Lung (tissue), 11 donors: ENCODE measurements at regions not wholly inside any gene's neighbourhood (a gene's known extent, or its start where the extent isn't known, plus 50 kb on each side); places are given as distances from the start of the nearest gene placed in this dataset.

Experiments
- ATAC-seq: fragments of 200-7000 bp; cut with Tn5 transposase; one replicate; pipeline ENCODE4 v1.9.1; 2020; ENCODE audit warnings: moderate number of reproducible peaks; ENCODE audit not compliant: insufficient read depth, low FRiP score
- DNase-seq, 3 donors: peaks; one replicate each; pipeline ENCODE4 v3.0.0-alpha.2; 2013 to 2017
- H3K27ac ChIP-seq, 2 donors: one replicate each; pipeline ENCODE4 v1.5.1; 2013; ENCODE audit warnings: mild to moderate bottlenecking in 2 of 2, moderate library complexity in 2 of 2, control low read depth in 1 of 2, inconsistent platforms in 1 of 2, low read depth in 1 of 2, low read length in 1 of 2
- H3K27me3 ChIP-seq, 3 donors: one replicate each; pipeline ENCODE4 v1.5.1; 2013; ENCODE audit warnings: low read length in 2 of 3; ENCODE audit not compliant: control insufficient read depth in 3 of 3, insufficient read depth in 3 of 3
- H3K36me3 ChIP-seq, 4 donors: one replicate each; pipeline ENCODE4 v1.5.1; 2013; ENCODE audit warnings: low read length in 4 of 4, mild to moderate bottlenecking in 1 of 4, moderate library complexity in 1 of 4; ENCODE audit not compliant: control insufficient read depth in 4 of 4, insufficient read depth in 4 of 4
- H3K4me1 ChIP-seq, 5 donors: one replicate each; pipeline ENCODE4 v1.5.1; 2013; ENCODE audit warnings: low read length in 5 of 5, mild to moderate bottlenecking in 2 of 5, moderate library complexity in 1 of 5; ENCODE audit not compliant: control insufficient read depth in 5 of 5, insufficient read depth in 5 of 5
- H3K4me3 ChIP-seq: one replicate; pipeline ENCODE4 v1.5.1; 2013; ENCODE audit warnings: mild to moderate bottlenecking, control low read depth, moderate library complexity
- H3K9ac ChIP-seq, 2 donors: one replicate each; pipeline ENCODE4 v1.5.1; 2013; ENCODE audit warnings: low read length in 2 of 2, control low read depth in 1 of 2; ENCODE audit not compliant: insufficient read depth in 1 of 2
- H3K9me3 ChIP-seq, 4 donors: one replicate each; pipeline ENCODE4 v1.5.1; 2013; ENCODE audit warnings: low read length in 3 of 4, mild to moderate bottlenecking in 1 of 4, moderate library complexity in 1 of 4; ENCODE audit not compliant: control insufficient read depth in 4 of 4, insufficient read depth in 3 of 4
- WGBS, 2 donors: extraction: QIAGEN DNeasy Blood & Tissue Kit; methylation state at CpG; one replicate each; pipeline ENCODE4 v1.1.7; 2013; 5-methylcytosine and 5-hydroxymethylcytosine counted together
- TF ChIP-seq, protein P1 (sequence below): IDR thresholded peaks from 2 replicates; pipeline ENCODE4 v1.5.1; 2012; ENCODE audit warnings: mild to moderate bottlenecking; ENCODE audit errors: control extremely low read depth, extremely low read depth
- donor health status: control.
- donor health status: control.
- donor health status: Bipolar disorder and iron deficiency.
- donor health status: healthy.
- donor health status: DM: yes; HTN: yes; CAD: no.

DNA sequence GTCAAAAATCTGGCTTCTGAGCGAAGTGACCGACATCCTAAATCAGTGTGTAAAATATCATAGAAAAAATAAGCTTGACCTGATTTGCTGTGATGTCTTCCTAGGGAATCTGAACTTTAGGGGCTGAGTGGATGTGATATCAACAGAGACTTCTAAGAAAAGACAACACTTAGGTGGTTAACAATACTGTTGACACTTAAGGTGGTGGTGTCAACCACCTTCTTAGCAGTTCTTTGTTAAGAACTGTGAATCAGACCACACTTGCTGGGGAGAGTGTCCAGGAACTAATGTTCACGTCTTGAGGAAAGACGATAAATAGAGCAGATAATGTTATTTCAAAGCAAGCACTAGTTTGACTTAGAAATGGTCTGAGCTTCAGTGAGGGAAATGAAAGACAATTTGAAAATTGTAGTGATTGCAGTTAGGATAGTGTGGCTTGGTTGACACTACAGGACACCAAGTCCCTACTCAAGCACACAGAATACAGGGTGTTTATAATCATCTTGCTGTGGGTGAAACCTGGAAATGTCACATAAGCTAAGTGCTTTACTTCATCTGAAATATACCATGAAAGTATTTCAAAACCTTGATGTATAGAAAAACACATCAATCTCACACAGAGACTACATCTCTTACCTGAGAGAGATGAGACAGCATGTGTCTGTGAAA lies 1936.5 kb downstream of the PCDH9 start:
- Histone ChIP-seq H3K9ac (no peak overlapping the region), H3K36me3 (no peaks in the 10 kb centered on the region), H3K4me3 (no peak overlapping the region), H3K27me3 (no peaks in the 10 kb centered on the region), H3K9me3 (peaks cover 0 to 2% (median 0%) of the 10 kb centered on the region in 4 donors), H3K4me1 (peaks cover 0 to 5% (median 0%) of the 10 kb centered on the region in 5 donors), H3K27ac (no peak overlapping the region)
- no peak for ATAC-seq
- WGBS, 2 donors, result 85 to 89% methylated on average over 4 of the region's 4 CpGs
- TF ChIP-seq, protein P1, sequence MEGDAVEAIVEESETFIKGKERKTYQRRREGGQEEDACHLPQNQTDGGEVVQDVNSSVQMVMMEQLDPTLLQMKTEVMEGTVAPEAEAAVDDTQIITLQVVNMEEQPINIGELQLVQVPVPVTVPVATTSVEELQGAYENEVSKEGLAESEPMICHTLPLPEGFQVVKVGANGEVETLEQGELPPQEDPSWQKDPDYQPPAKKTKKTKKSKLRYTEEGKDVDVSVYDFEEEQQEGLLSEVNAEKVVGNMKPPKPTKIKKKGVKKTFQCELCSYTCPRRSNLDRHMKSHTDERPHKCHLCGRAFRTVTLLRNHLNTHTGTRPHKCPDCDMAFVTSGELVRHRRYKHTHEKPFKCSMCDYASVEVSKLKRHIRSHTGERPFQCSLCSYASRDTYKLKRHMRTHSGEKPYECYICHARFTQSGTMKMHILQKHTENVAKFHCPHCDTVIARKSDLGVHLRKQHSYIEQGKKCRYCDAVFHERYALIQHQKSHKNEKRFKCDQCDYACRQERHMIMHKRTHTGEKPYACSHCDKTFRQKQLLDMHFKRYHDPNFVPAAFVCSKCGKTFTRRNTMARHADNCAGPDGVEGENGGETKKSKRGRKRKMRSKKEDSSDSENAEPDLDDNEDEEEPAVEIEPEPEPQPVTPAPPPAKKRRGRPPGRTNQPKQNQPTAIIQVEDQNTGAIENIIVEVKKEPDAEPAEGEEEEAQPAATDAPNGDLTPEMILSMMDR, result no peak
- DNase-seq, result no peak

DNA sequence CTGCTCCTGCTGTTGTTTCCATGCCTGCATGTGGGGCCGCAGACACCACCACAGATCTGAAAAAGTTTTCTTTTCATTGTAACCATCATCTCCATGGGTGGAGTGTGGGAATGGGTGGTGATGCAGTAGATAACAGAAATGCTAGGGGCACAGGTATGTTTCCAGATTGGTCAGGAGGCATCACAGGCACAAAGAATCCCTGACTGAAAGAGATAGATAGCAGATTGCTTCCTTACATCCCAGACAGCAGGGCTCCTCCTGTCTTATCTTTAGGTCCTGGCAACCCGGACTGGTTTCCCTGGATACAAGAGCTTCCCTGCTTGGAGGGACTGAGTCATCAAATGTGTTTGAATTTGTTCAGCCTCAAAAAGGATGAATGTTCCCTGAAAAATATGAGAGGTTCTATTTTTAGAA lies 1937.6 kb downstream of the PCDH9 start:
- 54 to 69% methylated on average over 2 of the region's 2 CpGs for WGBS, 2 donors
- no peak overlapping the region for H3K27ac ChIP-seq
- H3K27me3 ChIP-seq, result no peaks in the 10 kb centered on the region
- H3K4me1 ChIP-seq, result peaks cover 0 to 5% (median 0%) of the 10 kb centered on the region in 5 donors
- no peak overlapping the region for H3K9ac ChIP-seq
- H3K9me3 ChIP-seq, result peaks cover 0 to 2% (median 0%) of the 10 kb centered on the region in 4 donors
- no peak overlapping the region for H3K4me3 ChIP-seq
- no peak for ATAC-seq
- TF ChIP-seq, protein P1, result no peak
- no peaks in the 10 kb centered on the region for H3K36me3 ChIP-seq
- DNase-seq, result peak in 2 of 3 donors; percentile 19 to 33

DNA sequence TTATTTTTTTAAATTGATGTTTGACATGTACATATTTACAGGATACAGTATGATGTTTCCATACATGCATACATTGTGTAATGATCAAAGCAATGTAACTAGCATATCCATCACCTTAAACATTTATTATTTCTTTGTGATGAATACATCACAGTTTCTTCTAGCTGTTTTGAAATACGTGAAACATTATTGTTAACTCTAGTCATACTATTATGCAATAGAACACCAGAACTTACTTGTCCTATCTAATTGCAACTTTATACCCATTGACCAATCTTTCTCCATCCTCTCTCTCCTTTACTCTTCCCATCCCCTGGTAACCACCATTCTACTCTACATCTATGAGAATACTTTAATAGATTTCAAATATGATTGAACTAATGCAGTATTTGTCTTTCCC lies 1942.7 kb downstream of the PCDH9 start:
- no peaks in the 10 kb centered on the region for H3K27me3 ChIP-seq
- 91% methylated on average over 1 of the region's 1 CpG for WGBS, 2 donors
- TF ChIP-seq, protein P1, result no peak
- H3K4me1 ChIP-seq, result peaks cover 0 to 2% (median 0%) of the 10 kb centered on the region in 5 donors
- no peak overlapping the region for H3K9ac ChIP-seq
- ATAC-seq (no peak), DNase-seq (no peak)
- H3K27ac ChIP-seq, result no peak overlapping the region
- H3K36me3 ChIP-seq, result no peaks in the 10 kb centered on the region
- no peak overlapping the region for H3K4me3 ChIP-seq
- peaks cover 0 to 2% (median 0%) of the 10 kb centered on the region in 4 donors for H3K9me3 ChIP-seq
